ENCODE measurements at regions not wholly inside any gene's neighbourhood (a gene's known extent, or its start where the extent isn't known, plus 50 kb on each side); places are given as distances from the start of the nearest gene placed in this dataset.

- Histone ChIP-seq H4K20me1 (replicated peaks; ENCODE audit: insufficient read depth) (no peaks in the 10 kb centered on the region), H3K4me1 (ENCODE audit: insufficient read depth) (peaks cover 19% of the 10 kb centered on the region), H3K79me2 (replicated peaks; ENCODE audit: insufficient read depth) (no peaks in the 10 kb centered on the region), H3K27ac (ENCODE audit: low read depth) (no peak overlapping the region), H3K4me3 (no peak overlapping the region), H3F3A (replicated peaks; ENCODE audit: low read depth) (no peaks in the 10 kb centered on the region), H2AFZ (peak overlapping the region; percentile 89; the same call in 1 of the 2 replicates), H3K36me3 (ENCODE audit: insufficient read depth) (no peaks in the 10 kb centered on the region), H3K27me3 (ENCODE audit: insufficient read depth) (no peaks in the 10 kb centered on the region), H3K4me2 (peak overlapping the region; percentile 22; the same call in 1 of the 2 replicates), H3K9me2 (ENCODE audit: insufficient read depth) (no peaks in the 10 kb centered on the region; the same call in 1 of the 2 replicates)
- Mint-ChIP-seq H3K9me3 (peaks cover 23% of the 10 kb centered on the region), H3K27me3 (ENCODE audit: insufficient read depth, low read depth, poor library complexity) (peaks cover 11% of the 10 kb centered on the region), H3K36me3 (ENCODE audit: low read depth) (peaks cover 9% of the 10 kb centered on the region; the same call in 1 of the 3 replicates), H3K4me1 (peaks cover 30% of the 10 kb centered on the region), H3K27ac (no peak overlapping the region), H3K4me3 (no peak overlapping the region)
- no peak for ATAC-seq
- DNase-seq (ENCODE audit: low spot score), result no peak
- TF ChIP-seq EZH2 (IDR thresholded peaks at IDR 0.05; ENCODE audit: low read depth, unreplicated experiment) (no peak), ZNF331 (CRISPR knock-in tag; IDR thresholded peaks at IDR 0.05; ENCODE audit: low read depth) (no peak), JUNB (IDR thresholded peaks at IDR 0.05; ENCODE audit: unreplicated experiment) (no peak), EZH2phosphoT487 (IDR thresholded peaks at IDR 0.05; ENCODE audit: unreplicated experiment) (no peak), ZNF462 (CRISPR knock-in tag; IDR thresholded peaks at IDR 0.05) (no peak), REST (IDR thresholded peaks at IDR 0.05; ENCODE audit: unreplicated experiment) (no peak), POLR2AphosphoS5 (IDR thresholded peaks at IDR 0.05; ENCODE audit: low read depth) (no peak), STAT1 (IDR thresholded peaks at IDR 0.05; ENCODE audit: unreplicated experiment) (no peak), ETS1 (IDR thresholded peaks at IDR 0.05) (no peak), NANOG (IDR thresholded peaks at IDR 0.05; ENCODE audit: borderline replicate concordance) (no peak), ZNF114 (CRISPR knock-in tag; IDR thresholded peaks at IDR 0.05) (no peak), CREB1 (CRISPR knock-in tag; IDR thresholded peaks at IDR 0.05; ENCODE audit: low read depth) (no peak), CTCF (conservative IDR thresholded peaks at IDR 0.05; ENCODE audit: low read depth in 2 of 2) (no peak)
Observed at GRCh38 chr13:111597618-111598017, 277.2 kb downstream of the TEX29 start.

Measured in GM23338 (cell line).